GM21390 (cell line): ENCODE measurements at regions not wholly inside any gene's neighbourhood (a gene's known extent, or its start where the extent isn't known, plus 50 kb on each side); places are given as distances from the start of the nearest gene placed in this dataset.
"Not testable (repeated sequence)": the region's sequence is repeated elsewhere in the genome, so short reads cannot be mapped to it uniquely, and the experiment has no call there.

Experiments
- ATAC-seq: cut with Tn5 transposase; IDR thresholded peaks from one replicate; pipeline ENCODE4 v1.9.1; 2021; ENCODE audit not compliant: unreplicated experiment

DNA sequence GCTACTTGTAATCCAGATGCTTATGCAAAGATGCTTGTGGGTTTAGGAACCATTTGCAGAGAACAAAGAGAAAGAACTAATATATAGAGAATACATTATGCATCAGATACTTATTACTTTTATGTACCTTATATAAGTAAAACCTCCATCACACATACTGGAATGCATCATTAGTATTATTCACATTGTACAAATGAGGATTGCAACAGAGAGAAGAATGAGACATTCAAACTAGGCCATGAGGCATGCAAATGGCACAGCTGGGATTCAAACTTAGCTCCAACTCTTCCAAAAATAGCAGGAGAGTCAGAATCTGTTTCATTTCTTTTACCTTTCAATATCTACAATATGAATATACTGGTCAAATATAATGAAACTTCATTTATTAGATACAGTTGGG lies 1001.4 kb upstream of the ADAMTS5 start:
- not testable (repeated sequence) for ATAC-seq

- ATAC-seq, result no peak
Measured at GRCh38 chr21:27954543-27955165, 987.8 kb upstream of the ADAMTS5 start.

DNA sequence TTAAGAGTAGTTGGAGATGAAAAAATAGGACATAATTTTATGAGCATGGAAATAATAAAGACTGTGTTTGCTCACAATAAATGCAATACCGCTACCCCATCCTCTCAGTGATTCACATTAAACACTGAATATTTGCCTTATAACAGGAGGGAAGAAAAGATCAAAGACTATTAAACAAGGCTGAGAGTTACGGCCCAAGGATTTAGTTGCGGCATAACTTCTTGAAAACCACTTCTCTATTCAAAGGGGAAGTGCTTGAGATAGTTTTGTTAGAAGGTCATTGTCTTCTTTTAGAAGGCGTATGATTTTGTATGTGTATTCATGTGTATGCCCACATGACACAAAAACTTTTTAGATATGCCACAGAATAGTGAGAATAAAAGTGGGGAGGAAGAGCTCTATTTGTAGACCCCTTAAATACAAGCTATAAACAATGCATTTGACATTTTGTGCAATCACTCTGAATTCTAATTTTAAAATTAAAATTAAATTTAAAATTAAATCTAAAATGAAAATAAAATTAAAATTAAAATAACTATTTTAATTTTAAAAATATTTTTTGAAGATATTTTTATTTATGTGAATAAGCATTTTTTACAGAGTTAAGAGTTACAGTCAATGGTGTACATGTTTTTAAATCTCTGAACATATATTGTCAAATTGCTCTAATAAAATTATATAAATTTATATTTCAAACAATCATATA lies 986.6 kb upstream of the ADAMTS5 start:
- ATAC-seq, result no peak

GRCh38 chr21:27949093-27949492 lies 982.2 kb upstream of the ADAMTS5 start:
- not testable (repeated sequence) for ATAC-seq

GRCh38 chr21:27930108-27930767 lies 963.4 kb upstream of the ADAMTS5 start:
- ATAC-seq, result not testable (repeated sequence)

GRCh38 chr21:27929179-27929578 lies 962.3 kb upstream of the ADAMTS5 start:
- ATAC-seq, result not testable (repeated sequence)

DNA sequence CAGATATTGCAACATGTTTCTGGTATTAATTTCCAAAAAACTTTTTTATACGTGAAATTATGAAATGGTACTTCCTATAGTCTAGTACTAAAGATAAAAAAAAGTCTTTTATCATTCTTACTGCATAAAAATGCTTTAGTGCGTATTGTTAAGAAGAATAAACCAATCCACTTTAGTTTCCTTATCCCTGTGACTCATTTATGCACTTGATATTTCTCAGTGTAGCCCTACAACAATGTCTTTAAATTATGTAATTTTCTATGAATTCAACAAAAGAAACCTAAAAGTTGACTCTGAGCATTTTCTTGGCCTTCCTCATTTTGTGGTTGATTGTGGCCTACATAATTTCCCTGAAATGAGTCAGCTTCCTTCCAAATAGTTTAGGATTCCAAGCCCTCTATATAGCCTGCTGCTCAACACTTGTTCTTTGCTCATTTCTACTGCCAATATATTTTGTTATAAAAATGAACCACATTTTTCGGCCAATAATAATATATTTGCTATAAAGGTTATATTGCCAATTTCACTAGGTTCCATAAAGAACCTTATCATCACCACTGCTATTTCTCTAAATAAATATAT lies 961.7 kb upstream of the ADAMTS5 start:
- not testable (repeated sequence) for ATAC-seq

DNA sequence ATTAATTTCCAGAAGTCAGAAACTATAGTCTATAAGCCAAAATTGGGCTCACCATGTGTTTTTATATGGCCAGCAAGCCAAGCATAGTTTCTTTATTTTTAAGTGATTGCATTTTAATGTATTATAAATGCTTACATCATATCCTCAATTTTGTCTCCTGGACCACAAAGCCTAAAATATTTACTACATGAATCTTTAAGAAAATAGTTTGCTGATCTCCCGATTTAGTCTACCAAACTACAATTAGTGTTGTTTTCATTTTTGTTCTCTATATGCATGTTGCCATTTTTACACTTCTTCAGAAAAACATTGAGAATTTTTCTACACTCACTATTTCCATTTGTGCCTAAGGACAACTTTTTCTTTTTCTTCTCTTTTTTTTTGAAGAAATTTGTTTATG lies 954.5 kb upstream of the ADAMTS5 start:
- not testable (repeated sequence) for ATAC-seq

- ATAC-seq, result not testable (repeated sequence)
Measured at GRCh38 chr21:27917966-27918365, 951.1 kb upstream of the ADAMTS5 start.

- ATAC-seq, result not testable (repeated sequence)
Measured at GRCh38 chr21:27916326-27916725, 949.4 kb upstream of the ADAMTS5 start.

DNA sequence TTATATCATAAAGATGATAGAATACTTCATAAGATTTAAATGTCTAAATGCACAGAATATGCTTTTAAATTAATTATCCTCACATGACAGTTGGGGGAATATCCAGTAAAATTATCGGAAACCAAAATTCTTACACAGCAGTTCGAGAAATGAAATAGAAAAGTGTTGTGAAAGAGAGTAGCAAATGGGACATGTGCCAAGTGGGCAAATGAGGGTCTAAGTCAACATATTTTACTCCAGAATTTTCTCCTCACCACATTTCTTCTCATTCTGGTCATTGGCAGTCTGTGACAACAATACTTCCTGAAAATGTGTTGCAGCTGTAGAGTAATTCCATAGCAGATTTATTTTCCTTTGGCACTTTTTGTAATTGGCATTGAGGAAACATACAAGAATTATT lies 945.2 kb upstream of the ADAMTS5 start:
- not testable (repeated sequence) for ATAC-seq

DNA sequence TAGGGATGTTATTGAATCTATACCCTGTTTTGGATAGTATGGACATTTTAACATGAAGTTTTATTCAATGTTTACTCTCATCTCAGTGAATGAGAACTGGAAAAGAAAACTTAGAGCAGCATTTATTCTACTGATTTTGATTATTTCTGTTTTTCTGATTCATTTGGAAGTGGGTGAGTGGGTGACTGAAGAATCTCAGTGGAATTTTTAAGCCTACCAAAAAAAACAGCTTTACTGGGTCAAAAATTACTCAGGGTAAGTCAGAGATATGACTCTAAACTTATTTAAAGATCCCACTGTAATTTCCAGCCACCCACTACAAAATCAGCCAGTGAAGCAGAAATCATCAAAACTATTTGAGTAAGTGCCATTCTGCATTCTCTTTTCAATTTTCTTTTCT lies 942.6 kb upstream of the ADAMTS5 start:
- not testable (repeated sequence) for ATAC-seq

DNA sequence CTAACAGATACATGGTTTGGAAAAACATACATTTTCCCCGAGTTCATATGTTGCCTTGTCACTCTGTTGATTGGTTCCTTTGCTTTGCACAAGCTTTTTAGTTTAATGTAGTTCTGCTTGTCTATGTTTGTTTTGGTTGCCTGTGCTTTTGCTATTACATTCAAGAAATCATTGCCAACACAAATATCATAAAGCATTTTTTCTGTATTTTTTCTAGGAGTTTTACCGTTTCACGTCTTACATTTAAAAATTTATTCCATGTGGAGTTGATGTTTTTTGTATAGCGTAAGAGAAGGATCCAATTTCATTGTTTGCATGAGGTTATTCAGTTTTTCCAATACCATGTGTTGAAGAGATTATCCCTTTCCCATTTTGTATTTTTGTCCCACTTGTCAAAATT lies 941.9 kb upstream of the ADAMTS5 start:
- not testable (repeated sequence) for ATAC-seq

DNA sequence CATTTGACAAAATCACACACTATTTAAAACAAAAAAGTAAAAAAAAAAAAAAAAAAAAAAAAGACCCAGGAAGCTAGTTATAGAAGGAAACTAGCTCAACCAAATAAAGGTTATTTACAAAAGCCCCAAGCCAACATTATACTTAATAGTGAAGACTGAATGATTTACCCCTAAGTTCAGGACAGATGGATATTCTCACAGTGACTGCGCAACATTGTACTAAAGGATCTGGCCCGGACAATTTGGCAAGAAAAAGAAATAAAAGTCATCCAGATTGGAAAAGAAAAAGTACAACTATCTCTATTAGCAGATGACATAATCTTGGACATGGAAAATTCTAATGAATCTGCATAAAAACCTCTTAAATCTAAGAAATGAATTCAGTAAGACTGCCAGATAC lies 936.0 kb upstream of the ADAMTS5 start:
- ATAC-seq, result not testable (repeated sequence)

GRCh38 chr21:27893619-27894018 lies 926.7 kb upstream of the ADAMTS5 start:
- not testable (repeated sequence) for ATAC-seq

- not testable (repeated sequence) for ATAC-seq
Measured at GRCh38 chr21:27891495-27891894, 924.6 kb upstream of the ADAMTS5 start.

DNA sequence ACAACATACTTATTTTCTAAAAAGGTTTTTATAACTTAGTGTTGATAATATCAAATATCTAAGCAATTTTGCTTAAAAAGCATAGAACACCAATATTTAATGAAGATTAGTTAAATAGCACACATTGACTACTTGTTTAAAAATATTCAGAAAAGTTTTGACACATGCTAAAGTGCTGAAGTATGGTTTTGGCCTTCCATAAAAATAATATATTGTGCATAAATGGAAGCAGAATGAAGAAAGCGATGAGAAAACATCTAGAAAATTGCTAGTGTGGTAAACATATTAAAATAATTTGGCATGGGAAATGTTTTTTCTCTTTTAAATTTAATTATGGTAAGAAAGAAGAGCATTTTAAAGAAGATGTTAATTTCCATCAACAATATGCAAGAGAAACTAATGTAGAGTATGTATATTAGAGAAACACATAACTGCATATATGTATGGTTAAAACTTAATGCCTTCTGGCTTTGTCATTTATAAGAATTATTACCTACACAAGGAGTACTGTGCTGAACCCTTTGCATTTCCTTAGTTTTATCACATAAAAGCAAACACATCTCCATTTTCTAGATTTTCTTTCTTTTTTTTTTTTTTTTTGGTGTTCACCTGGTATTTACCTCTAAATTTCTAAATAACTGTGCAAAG lies 921.0 kb upstream of the ADAMTS5 start:
- not testable (repeated sequence) for ATAC-seq

- ATAC-seq, result no peak
Measured at GRCh38 chr21:27885296-27885711, 918.4 kb upstream of the ADAMTS5 start.

DNA sequence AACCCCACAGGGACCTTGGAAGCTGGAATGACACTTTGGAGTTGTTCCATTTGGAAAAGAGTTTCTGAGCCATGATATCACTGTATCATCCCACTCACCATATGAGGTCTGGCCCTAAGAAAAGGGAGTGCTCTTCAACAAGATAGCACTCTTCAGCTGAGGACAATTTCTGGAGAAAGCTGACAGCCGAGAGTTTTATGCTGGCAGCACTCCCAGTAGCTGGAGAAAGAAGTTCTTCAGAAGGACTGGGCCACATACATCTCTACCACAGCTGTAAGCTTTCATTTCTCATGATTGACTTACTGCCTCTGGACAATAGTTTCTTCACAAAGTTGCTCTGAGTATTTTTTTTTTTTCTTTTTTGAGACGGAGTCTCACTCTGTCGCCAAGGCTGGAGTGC lies 914.4 kb upstream of the ADAMTS5 start:
- not testable (repeated sequence) for ATAC-seq

DNA sequence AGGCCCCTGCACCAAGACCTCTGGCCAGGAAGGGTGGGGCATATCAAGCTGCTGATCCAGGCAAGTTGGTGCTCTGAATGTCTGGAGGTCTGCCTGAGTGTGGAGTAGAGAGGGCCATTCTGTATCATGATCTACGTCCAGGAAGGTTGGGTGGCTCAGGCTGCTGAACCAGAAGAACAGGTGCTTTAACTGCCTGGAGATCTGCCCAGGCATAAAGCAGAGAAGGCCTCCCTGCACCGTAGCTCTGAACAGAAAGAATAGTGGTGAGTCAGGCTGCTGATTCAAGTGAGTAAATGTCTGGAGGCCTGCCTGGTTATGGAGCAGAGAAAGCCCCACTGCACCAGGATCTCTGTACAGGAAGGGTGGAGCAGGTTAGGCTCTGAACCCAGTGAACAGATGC lies 905.5 kb upstream of the ADAMTS5 start:
- not testable (repeated sequence) for ATAC-seq

DNA sequence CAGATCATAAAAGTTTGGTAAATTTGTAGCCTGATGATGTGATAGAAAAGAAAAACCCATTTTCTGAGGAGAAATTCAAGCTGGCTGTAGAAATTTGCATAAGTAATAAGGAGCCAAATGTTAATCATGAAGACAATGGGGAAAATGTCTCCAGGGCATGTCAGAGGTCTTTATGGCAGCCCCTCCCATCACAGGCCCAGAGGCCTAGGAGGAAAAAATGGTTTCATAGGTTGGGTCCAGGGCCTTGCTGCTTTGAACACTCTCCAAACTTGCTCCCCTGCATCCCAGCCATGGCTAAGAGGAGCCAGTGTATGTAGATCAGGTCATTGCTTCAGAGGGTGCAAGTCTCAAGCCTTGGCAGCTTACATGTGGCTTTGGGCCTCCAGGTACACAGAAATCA lies 903.9 kb upstream of the ADAMTS5 start:
- ATAC-seq, result not testable (repeated sequence)
